Esophagus (tissue), 2 donors: ENCODE measurements at regions not wholly inside any gene's neighbourhood (a gene's known extent, or its start where the extent isn't known, plus 50 kb on each side); places are given as distances from the start of the nearest gene placed in this dataset.

Experiments used
- H3K27ac ChIP-seq, 2 donors: one replicate each; pipeline ENCODE4 v1.5.1; 2013; ENCODE audit warnings: low read depth in 2 of 2, mild to moderate bottlenecking in 2 of 2, inconsistent platforms in 1 of 2, low read length in 1 of 2, moderate library complexity in 1 of 2
- H3K27me3 ChIP-seq, 2 donors: one replicate each; pipeline ENCODE4 v1.6.1; 2013; ENCODE audit warnings: low read length in 2 of 2, control low read depth in 1 of 2, mild to moderate bottlenecking in 1 of 2; ENCODE audit not compliant: insufficient read depth in 2 of 2, control insufficient read depth in 1 of 2
- H3K36me3 ChIP-seq, 2 donors: one replicate each; pipeline ENCODE4 v1.6.1; 2013; ENCODE audit warnings: low read length in 1 of 2; ENCODE audit not compliant: control insufficient read depth in 2 of 2, insufficient read depth in 2 of 2
- H3K4me1 ChIP-seq, 2 donors: one replicate each; pipeline ENCODE4 v1.6.1; 2013; ENCODE audit warnings: low read length in 1 of 2; ENCODE audit not compliant: control insufficient read depth in 2 of 2, insufficient read depth in 2 of 2
- H3K4me3 ChIP-seq, 2 donors: one replicate each; pipeline ENCODE4 v1.5.1; 2013; ENCODE audit warnings: low read length in 2 of 2, mild to moderate bottlenecking in 2 of 2, low read depth in 1 of 2, moderate library complexity in 1 of 2
- H3K9me3 ChIP-seq, 2 donors: one replicate each; pipeline ENCODE4 v1.6.1; 2013; ENCODE audit warnings: mild to moderate bottlenecking in 2 of 2, low read depth in 1 of 2, low read length in 1 of 2, moderate library complexity in 1 of 2; ENCODE audit not compliant: control insufficient read depth in 2 of 2, insufficient read depth in 1 of 2
- WGBS, 2 donors: extraction: QIAGEN DNeasy Blood & Tissue Kit; methylation state at CpG; one replicate each; pipeline ENCODE4 v1.1.7; 2013; 5-methylcytosine and 5-hydroxymethylcytosine counted together
- donor health status: healthy with polysubstance abuse.
- donor health status: Bipolar disorder and iron deficiency.

GRCh38 chr10:3693698-3694080, 91.3 kb downstream of the KLF6 start:
- 40 to 47% methylated on average over 1 of the region's 1 CpG for WGBS, 2 donors
- Histone ChIP-seq H3K27ac (no peak overlapping the region), H3K36me3 (no peaks in the 10 kb centered on the region), H3K4me1 (no peaks in the 10 kb centered on the region), H3K27me3 (no peaks in the 10 kb centered on the region), H3K4me3 (no peak overlapping the region), H3K9me3 (peaks cover 0 to 2% of the 10 kb centered on the region in 2 donors)

- Histone ChIP-seq H3K36me3 (no peaks in the 10 kb centered on the region), H3K4me3 (no peak overlapping the region), H3K27ac (no peak overlapping the region), H3K27me3 (no peaks in the 10 kb centered on the region), H3K9me3 (peaks cover 0 to 2% of the 10 kb centered on the region in 2 donors), H3K4me1 (no peaks in the 10 kb centered on the region)
- WGBS, 2 donors = 91 to 94% methylated on average over 11 of the region's 11 CpGs
These were observed 91.8 kb downstream of the KLF6 start for GRCh38 chr10:3693022-3693697.

- Histone ChIP-seq H3K27me3 (no peaks in the 10 kb centered on the region), H3K9me3 (no peaks in the 10 kb centered on the region), H3K4me3 (no peak overlapping the region), H3K36me3 (no peaks in the 10 kb centered on the region), H3K27ac (no peak overlapping the region), H3K4me1 (no peaks in the 10 kb centered on the region)
- 52 to 61% methylated on average over 7 of the region's 7 CpGs for WGBS, 2 donors
These were observed 92.5 kb downstream of the KLF6 start for GRCh38 chr10:3692387-3692999.

GRCh38 chr10:3691482-3691881, 93.5 kb downstream of the KLF6 start:
- Histone ChIP-seq H3K27me3 (no peaks in the 10 kb centered on the region), H3K4me1 (no peaks in the 10 kb centered on the region), H3K27ac (no peak overlapping the region), H3K9me3 (no peaks in the 10 kb centered on the region), H3K36me3 (no peaks in the 10 kb centered on the region), H3K4me3 (no peak overlapping the region)
- WGBS, 2 donors = 90% methylated on average over 8 of the region's 8 CpGs

- Histone ChIP-seq H3K27ac (no peak overlapping the region), H3K36me3 (no peaks in the 10 kb centered on the region), H3K9me3 (no peaks in the 10 kb centered on the region), H3K4me3 (no peak overlapping the region), H3K27me3 (no peaks in the 10 kb centered on the region), H3K4me1 (no peaks in the 10 kb centered on the region)
- 58 to 71% methylated on average over 5 of the region's 5 CpGs for WGBS, 2 donors
These were observed 95.0 kb downstream of the KLF6 start for GRCh38 chr10:3689871-3690510.

- Histone ChIP-seq H3K9me3 (no peaks in the 10 kb centered on the region), H3K4me3 (no peak overlapping the region), H3K36me3 (no peaks in the 10 kb centered on the region), H3K27me3 (no peaks in the 10 kb centered on the region), H3K27ac (no peak overlapping the region), H3K4me1 (peaks cover 0 to 3% of the 10 kb centered on the region in 2 donors)
- WGBS, 2 donors = 88 to 93% methylated on average over 5 of the region's 5 CpGs
These were observed 97.4 kb downstream of the KLF6 start for GRCh38 chr10:3687510-3688081.

- Histone ChIP-seq H3K27ac (no peak overlapping the region), H3K9me3 (no peaks in the 10 kb centered on the region), H3K4me3 (no peak overlapping the region), H3K36me3 (no peaks in the 10 kb centered on the region), H3K27me3 (no peaks in the 10 kb centered on the region), H3K4me1 (peaks cover 0 to 3% of the 10 kb centered on the region in 2 donors)
- 71 to 72% methylated on average over 3 of the region's 3 CpGs for WGBS, 2 donors
These were observed 99.6 kb downstream of the KLF6 start for GRCh38 chr10:3685384-3685783.

GRCh38 chr10:3684891-3685290, 100.1 kb downstream of the KLF6 start:
- no peak overlapping the region for H3K27ac ChIP-seq
- H3K27me3 ChIP-seq = no peaks in the 10 kb centered on the region
- 39 to 42% methylated on average over 2 of the region's 2 CpGs for WGBS, 2 donors
- peaks cover 0 to 3% of the 10 kb centered on the region in 2 donors for H3K4me1 ChIP-seq
- no peak overlapping the region for H3K4me3 ChIP-seq
- H3K36me3 ChIP-seq = no peaks in the 10 kb centered on the region
- no peaks in the 10 kb centered on the region for H3K9me3 ChIP-seq

GRCh38 chr10:3683560-3683959, 101.4 kb downstream of the KLF6 start:
- peaks cover 0 to 3% of the 10 kb centered on the region in 2 donors for H3K4me1 ChIP-seq
- WGBS, 2 donors = 87 to 94% methylated on average over 4 of the region's 4 CpGs
- no peaks in the 10 kb centered on the region for H3K36me3 ChIP-seq
- H3K27me3 ChIP-seq = no peaks in the 10 kb centered on the region
- no peak overlapping the region for H3K4me3 ChIP-seq
- no peak overlapping the region for H3K27ac ChIP-seq
- no peaks in the 10 kb centered on the region for H3K9me3 ChIP-seq
